CD4-positive, alpha-beta T cell treated with Interleukin-15 for 1 hour (primary cell): ENCODE measurements at regions not wholly inside any gene's neighbourhood (a gene's known extent, or its start where the extent isn't known, plus 50 kb on each side); places are given as distances from the start of the nearest gene placed in this dataset.
"Not testable (repeated sequence)": the region's sequence is repeated elsewhere in the genome, so short reads cannot be mapped to it uniquely, and the experiment has no call there.

Experiments
- DNase-seq: peaks from one replicate; pipeline ENCODE4 v3.0.0-alpha.2; 2020

- no peak for DNase-seq
Measured at GRCh38 chr6:164690241-164690640, 619.2 kb downstream of the C6orf118 start.

GRCh38 chr6:164665328-164665727 lies 644.1 kb downstream of the C6orf118 start:
- no peak for DNase-seq

- no peak for DNase-seq
Measured at GRCh38 chr6:164663634-164664033, 645.8 kb downstream of the C6orf118 start.

GRCh38 chr6:164661716-164662115 lies 647.7 kb downstream of the C6orf118 start:
- no peak for DNase-seq

GRCh38 chr6:164660781-164661180 lies 648.6 kb downstream of the C6orf118 start:
- DNase-seq = no peak

- no peak for DNase-seq
Measured at GRCh38 chr6:164640956-164641355, 668.4 kb downstream of the C6orf118 start.

- DNase-seq = no peak
Measured at GRCh38 chr6:164628302-164628931, 681.0 kb downstream of the C6orf118 start.

- no peak for DNase-seq
Measured at GRCh38 chr6:164616917-164617524, 692.4 kb downstream of the C6orf118 start.

GRCh38 chr6:164612751-164613150 lies 696.7 kb downstream of the C6orf118 start:
- DNase-seq = no peak

- not testable (repeated sequence) for DNase-seq
Measured at GRCh38 chr6:164610859-164611258, 698.5 kb downstream of the C6orf118 start.

- not testable (repeated sequence) for DNase-seq
Measured at GRCh38 chr6:164602415-164602814, 707.0 kb downstream of the C6orf118 start.

GRCh38 chr6:164581563-164581962 lies 727.8 kb downstream of the C6orf118 start:
- DNase-seq = no peak

- no peak for DNase-seq
Measured at GRCh38 chr6:164579035-164579434, 730.4 kb downstream of the C6orf118 start.

GRCh38 chr6:164578616-164579015 lies 730.8 kb downstream of the C6orf118 start:
- DNase-seq = no peak

- no peak for DNase-seq
Measured at GRCh38 chr6:164570801-164571200, 738.6 kb downstream of the C6orf118 start.

- DNase-seq = no peak
Measured at GRCh38 chr6:164569509-164569908, 739.9 kb downstream of the C6orf118 start.

GRCh38 chr6:164563924-164564323 lies 745.5 kb downstream of the C6orf118 start:
- DNase-seq = no peak

- DNase-seq = no peak
Measured at GRCh38 chr6:164561656-164562055, 747.7 kb downstream of the C6orf118 start.

GRCh38 chr6:164554700-164555476 lies 754.5 kb downstream of the C6orf118 start:
- DNase-seq = no peak

- DNase-seq = no peak
Measured at GRCh38 chr6:164554226-164554625, 755.2 kb downstream of the C6orf118 start.

- no peak for DNase-seq
Measured at GRCh38 chr6:164551706-164552105, 757.7 kb downstream of the C6orf118 start.

- no peak for DNase-seq
Measured at GRCh38 chr6:164547076-164547475, 762.3 kb downstream of the C6orf118 start.

- DNase-seq = no peak
Measured at GRCh38 chr6:164546263-164546662, 763.1 kb downstream of the C6orf118 start.
